Astrocyte (in vitro differentiated cells and primary cell): ENCODE measurements at regions not wholly inside any gene's neighbourhood (a gene's known extent, or its start where the extent isn't known, plus 50 kb on each side); places are given as distances from the start of the nearest gene placed in this dataset.

Experiments
- CTCF ChIP-seq: IDR thresholded peaks from 2 replicates; pipeline ENCODE4 v1.5.1; 2011; ENCODE audit warnings: low read depth, mild to moderate bottlenecking, inconsistent platforms, low read length, moderate library complexity; ENCODE audit not compliant: insufficient read depth
- EZH2 ChIP-seq: IDR thresholded peaks from 2 replicates; pipeline ENCODE4 v1.6.1; 2012; ENCODE audit warnings: mild to moderate bottlenecking, low read length, inconsistent platforms; ENCODE audit not compliant: insufficient read depth

GRCh38 chr6:78700991-78701390 is 166.4 kb upstream of the IRAK1BP1 start:
- TF ChIP-seq EZH2, result no peak
- TF ChIP-seq CTCF, result no peak
